CD4-positive, alpha-beta T cell treated with Interleukin-17A for 4 hours (primary cell): ENCODE measurements at regions not wholly inside any gene's neighbourhood (a gene's known extent, or its start where the extent isn't known, plus 50 kb on each side); places are given as distances from the start of the nearest gene placed in this dataset.
"Not testable (repeated sequence)": the region's sequence is repeated elsewhere in the genome, so short reads cannot be mapped to it uniquely, and the experiment has no call there.

ENCODE experiments used
- DNase-seq: peaks from one replicate; pipeline ENCODE4 v3.0.0-alpha.2; 2020; ENCODE audit warnings: mixed read lengths

- no peak for DNase-seq
These were observed 50.6 kb upstream of the TMEM170B start for GRCh38 chr6:11486959-11487358.

- no peak for DNase-seq
These were observed 51.1 kb upstream of the TMEM170B start for GRCh38 chr6:11486486-11486885.

GRCh38 chr6:11486051-11486450, 51.5 kb upstream of the TMEM170B start:
- DNase-seq, result no peak

- no peak for DNase-seq
These were observed 52.3 kb upstream of the TMEM170B start for GRCh38 chr6:11485271-11485670.

- DNase-seq, result no peak
These were observed 53.1 kb upstream of the TMEM170B start for GRCh38 chr6:11484441-11484840.

- no peak for DNase-seq
These were observed 54.9 kb upstream of the TMEM170B start for GRCh38 chr6:11482616-11483015.

- no peak for DNase-seq
These were observed 57.0 kb upstream of the TMEM170B start for GRCh38 chr6:11480541-11480940.

GRCh38 chr6:11479296-11479695, 58.3 kb upstream of the TMEM170B start:
- DNase-seq, result no peak

GRCh38 chr6:11478586-11478985, 59.0 kb upstream of the TMEM170B start:
- no peak for DNase-seq

GRCh38 chr6:11475016-11475415, 62.5 kb upstream of the TMEM170B start:
- DNase-seq, result no peak

- DNase-seq, result no peak
These were observed 64.4 kb upstream of the TMEM170B start for GRCh38 chr6:11473008-11473740.

- DNase-seq, result no peak
These were observed 66.3 kb upstream of the TMEM170B start for GRCh38 chr6:11471261-11471660.

GRCh38 chr6:11469684-11470083, 67.9 kb upstream of the TMEM170B start:
- DNase-seq, result no peak

- DNase-seq, result not testable (repeated sequence)
These were observed 69.3 kb upstream of the TMEM170B start for GRCh38 chr6:11468271-11468670.

GRCh38 chr6:11467364-11467763, 70.2 kb upstream of the TMEM170B start:
- DNase-seq, result no peak

GRCh38 chr6:11463398-11463780, 74.2 kb upstream of the TMEM170B start:
- DNase-seq, result no peak

- DNase-seq, result no peak
These were observed 74.7 kb upstream of the TMEM170B start for GRCh38 chr6:11462742-11463397.

GRCh38 chr6:11460837-11461661, 76.5 kb upstream of the TMEM170B start:
- no peak for DNase-seq

- no peak for DNase-seq
These were observed 77.4 kb upstream of the TMEM170B start for GRCh38 chr6:11460001-11460668.

GRCh38 chr6:11459079-11459610, 78.4 kb upstream of the TMEM170B start:
- DNase-seq, result no peak

GRCh38 chr6:11458509-11458908, 79.0 kb upstream of the TMEM170B start:
- DNase-seq, result no peak

GRCh38 chr6:11457422-11457821, 80.1 kb upstream of the TMEM170B start:
- DNase-seq, result not testable (repeated sequence)

- DNase-seq, result not testable (repeated sequence)
These were observed 85.4 kb upstream of the TMEM170B start for GRCh38 chr6:11452106-11452505.
